HG02623 (cell line): ENCODE measurements at regions not wholly inside any gene's neighbourhood (a gene's known extent, or its start where the extent isn't known, plus 50 kb on each side); places are given as distances from the start of the nearest gene placed in this dataset.

ENCODE experiments used
- ATAC-seq: cut with Tn5 transposase; IDR thresholded peaks from one replicate; pipeline ENCODE4 v1.9.1; 2021; ENCODE audit warnings: moderate library complexity; ENCODE audit not compliant: unreplicated experiment

- ATAC-seq: no peak
Measured at GRCh38 chr2:43057742-43058725, 168.4 kb downstream of the ZFP36L2 start.

- ATAC-seq: no peak
Measured at GRCh38 chr2:43057026-43057741, 169.2 kb downstream of the ZFP36L2 start.

GRCh38 chr2:43055985-43056384, 170.4 kb downstream of the ZFP36L2 start:
- ATAC-seq: no peak

- ATAC-seq: no peak
Measured at GRCh38 chr2:43055086-43055912, 171.1 kb downstream of the ZFP36L2 start.

- ATAC-seq: no peak
Measured at GRCh38 chr2:43054367-43054766, 172.0 kb downstream of the ZFP36L2 start.

- ATAC-seq: no peak
Measured at GRCh38 chr2:43052944-43053306, 173.5 kb downstream of the ZFP36L2 start.

- ATAC-seq: no peak
Measured at GRCh38 chr2:43052204-43052943, 174.0 kb downstream of the ZFP36L2 start.

GRCh38 chr2:43051338-43051737, 175.1 kb downstream of the ZFP36L2 start:
- no peak for ATAC-seq

- no peak for ATAC-seq
Measured at GRCh38 chr2:43050866-43051265, 175.5 kb downstream of the ZFP36L2 start.

GRCh38 chr2:43049836-43050801, 176.3 kb downstream of the ZFP36L2 start:
- ATAC-seq: no peak

GRCh38 chr2:43047187-43047780, 179.1 kb downstream of the ZFP36L2 start:
- no peak for ATAC-seq

- no peak for ATAC-seq
Measured at GRCh38 chr2:43045866-43046265, 180.5 kb downstream of the ZFP36L2 start.

GRCh38 chr2:43044093-43044681, 182.2 kb downstream of the ZFP36L2 start:
- no peak for ATAC-seq

GRCh38 chr2:43043553-43043870, 182.9 kb downstream of the ZFP36L2 start:
- no peak for ATAC-seq

- ATAC-seq: no peak
Measured at GRCh38 chr2:43041661-43042360, 184.6 kb downstream of the ZFP36L2 start.

GRCh38 chr2:43041173-43041591, 185.2 kb downstream of the ZFP36L2 start:
- ATAC-seq: no peak

- ATAC-seq: no peak
Measured at GRCh38 chr2:43040084-43040854, 186.1 kb downstream of the ZFP36L2 start.
